SK-N-SH (cell line): ENCODE measurements at regions not wholly inside any gene's neighbourhood (a gene's known extent, or its start where the extent isn't known, plus 50 kb on each side); places are given as distances from the start of the nearest gene placed in this dataset.

ENCODE experiments used
- CTCF ChIA-PET: fragments of 300-600, 350-600 bp; formaldehyde crosslinking; extraction: SDS; loops from one replicate; lab custom pipeline; 2021; lab: Yijun Ruan, JAX
- POLR2A ChIA-PET: fragments of 350-600 bp; sonication (Branson Sonifier 250); formaldehyde crosslinking; extraction: SDS; loops from one replicate; lab custom pipeline; 2020; ENCODE audit warnings: antibody characterized with exemption, inconsistent platforms; lab: Yijun Ruan, JAX
- DNase-seq: peaks from one replicate; pipeline ENCODE4 v3.0.0; 2012
- H2AFZ ChIP-seq: fragments of 200-600 bp; sonication (generic); 2 replicates; pipeline ENCODE4 v1.8.1; 2016; ENCODE audit warnings: antibody characterized with exemption, mild to moderate bottlenecking, low read depth
- H3F3A ChIP-seq: fragments of 200-600 bp; sonication (generic); replicated peaks from 2 replicates; pipeline ENCODE3; 2016; ENCODE audit warnings: antibody characterized with exemption, mild to moderate bottlenecking; ENCODE audit not compliant: insufficient read depth
- H3K27ac ChIP-seq, 2 experiments: fragments of 200-500 bp in 1 of 2; fragments of 200-600 bp in 1 of 2; sonication (Bioruptor generic) in 1 of 2; sonication (generic), shearing (Covaris generic) in 1 of 2; 2 replicates each; pipeline versions ENCODE4 v1.5.1 to v1.6.1; 2014 to 2016; ENCODE audit warnings: low read depth in 2 of 2, inconsistent platforms in 1 of 2, low read length in 1 of 2, mild to moderate bottlenecking in 1 of 2, mixed read lengths in 1 of 2
- H3K27me3 ChIP-seq: fragments of 200-600 bp; sonication (generic), shearing (Covaris generic); 2 replicates; pipeline ENCODE4 v1.6.1; 2016; ENCODE audit warnings: mixed run types; ENCODE audit not compliant: insufficient read depth
- H3K36me3 ChIP-seq, 2 experiments: fragments of 200-500 bp in 1 of 2; fragments of 200-600 bp in 1 of 2; sonication (Bioruptor generic) in 1 of 2; sonication (generic) in 1 of 2; replicated peaks in 1 of 2; 2 replicates each; pipeline versions ENCODE3 to v1.5.1; 2014 to 2016; ENCODE audit warnings: low read length in 1 of 2, mild to moderate bottlenecking in 1 of 2; ENCODE audit not compliant: insufficient read depth in 2 of 2, control insufficient read depth in 1 of 2
- H3K4me1 ChIP-seq, 2 experiments: fragments of 200-500 bp in 1 of 2; fragments of 200-600 bp in 1 of 2; sonication (Bioruptor generic) in 1 of 2; sonication (generic), shearing (Covaris generic) in 1 of 2; 2 replicates each; pipeline versions ENCODE4 v1.5.1 to v1.6.1; 2014 to 2016; ENCODE audit warnings: low read depth in 1 of 2, low read length in 1 of 2, mixed run types in 1 of 2; ENCODE audit not compliant: insufficient read depth in 2 of 2, control insufficient read depth in 1 of 2
- H3K4me2 ChIP-seq: fragments of 200-600 bp; sonication (generic), shearing (Covaris generic); 2 replicates; pipeline ENCODE4 v1.6.1; 2017; ENCODE audit warnings: mixed run types
- H3K4me3 ChIP-seq, 2 experiments: fragments of 200-500 bp in 1 of 2; fragments of 200-600 bp in 1 of 2; sonication (Bioruptor generic) in 1 of 2; sonication (generic), shearing (Covaris generic) in 1 of 2; 2 replicates each; pipeline versions ENCODE4 v1.5.1 to v1.8.1; 2014 to 2016; ENCODE audit warnings: low read depth in 2 of 2, inconsistent platforms in 1 of 2, low read length in 1 of 2, mild to moderate bottlenecking in 1 of 2, mixed read lengths in 1 of 2, moderate library complexity in 1 of 2
- H3K79me2 ChIP-seq: fragments of 200-600 bp; sonication (generic); 2 replicates; pipeline ENCODE4 v1.8.1; 2017; ENCODE audit warnings: mild to moderate bottlenecking; ENCODE audit not compliant: insufficient read depth
- H3K9ac ChIP-seq: fragments of 200-600 bp; sonication (generic); 2 replicates; pipeline ENCODE4 v1.6.1; 2017; ENCODE audit warnings: mixed run types
- H3K9me2 ChIP-seq: fragments of 200-600 bp; sonication (generic); 2 replicates; pipeline ENCODE4 v1.6.1; 2017; ENCODE audit warnings: mixed run types
- H3K9me3 ChIP-seq: fragments of 200-600 bp; sonication (generic); 2 replicates; pipeline ENCODE4 v1.6.1; 2017; ENCODE audit warnings: mixed run types, mild to moderate bottlenecking, moderate library complexity
- H4K20me1 ChIP-seq: fragments of 200-600 bp; sonication (generic); 2 replicates; pipeline ENCODE4 v1.6.1; 2017; ENCODE audit warnings: mild to moderate bottlenecking, mixed run types; ENCODE audit not compliant: insufficient read depth
- CHD2 ChIP-seq: fragments of 150-350 bp; IDR thresholded peaks from 2 replicates; pipeline ENCODE4 v1.6.1; 2018; ENCODE audit warnings: low read length; ENCODE audit not compliant: partially characterized antibody
- ELF1 ChIP-seq: IDR thresholded peaks from 2 replicates; pipeline ENCODE4 v1.4.0; 2012
- FOXJ3 ChIP-seq: sonication (generic); formaldehyde crosslinking; IDR thresholded peaks from 2 replicates; pipeline ENCODE4 v1.5.1; 2020; ENCODE audit warnings: mild to moderate bottlenecking, missing genetic modification reagents
- FOXM1 ChIP-seq: IDR thresholded peaks from 2 replicates; pipeline ENCODE4 v1.4.0; 2012; ENCODE audit warnings: low read depth, mild to moderate bottlenecking
- GABPA ChIP-seq: IDR thresholded peaks from 2 replicates; pipeline ENCODE4 v1.4.0; 2012; ENCODE audit warnings: low read depth, mild to moderate bottlenecking
- GATA2 ChIP-seq: sonication (generic); formaldehyde crosslinking; IDR thresholded peaks from 2 replicates; pipeline ENCODE4 v1.5.0; 2020; ENCODE audit warnings: mild to moderate bottlenecking, missing genetic modification reagents
- NFIC ChIP-seq: IDR thresholded peaks from 2 replicates; pipeline ENCODE4 v1.4.0; 2012; ENCODE audit warnings: borderline replicate concordance
- RFX5 ChIP-seq: IDR thresholded peaks from 2 replicates; pipeline ENCODE4 v1.6.1; 2012; ENCODE audit warnings: mild to moderate bottlenecking, improper control_type of control experiment, low read length
- RXRA ChIP-seq: IDR thresholded peaks from 2 replicates; pipeline ENCODE4 v1.4.0; 2012; ENCODE audit warnings: low read depth, mild to moderate bottlenecking, borderline replicate concordance
- TAF1 ChIP-seq: IDR thresholded peaks from 2 replicates; pipeline ENCODE4 v1.6.1; 2012; ENCODE audit warnings: low read depth, mild to moderate bottlenecking, low read length, moderate library complexity, borderline replicate concordance
- TCF12 ChIP-seq: IDR thresholded peaks from 2 replicates; pipeline ENCODE4 v1.4.0; 2012
- USF2 ChIP-seq: fragments of 150-350 bp; IDR thresholded peaks from 2 replicates; pipeline ENCODE4 v1.6.1; 2017; ENCODE audit warnings: antibody characterized with exemption, low read length, low read depth, borderline replicate concordance
- YY1 ChIP-seq: IDR thresholded peaks from 2 replicates; pipeline ENCODE4 v1.4.0; 2012; ENCODE audit warnings: low read depth, mild to moderate bottlenecking
- ZBTB33 ChIP-seq: IDR thresholded peaks from 2 replicates; pipeline ENCODE4 v1.4.0; 2012; ENCODE audit warnings: low read depth, borderline replicate concordance
- WGBS: methylation state at CpG from one replicate; pipeline ENCODE4 v1.1.6; 2017; ENCODE audit warnings: low lambda C conversion rate; 5-methylcytosine and 5-hydroxymethylcytosine counted together
- TF ChIP-seq, protein P1 (sequence below): fragments of 150-350 bp; IDR thresholded peaks from 2 replicates; pipeline ENCODE4 v1.6.1; 2016; ENCODE audit warnings: mild to moderate bottlenecking, low read depth, low read length
- TF ChIP-seq, protein P2 (sequence below): IDR thresholded peaks from 2 replicates; pipeline ENCODE4; 2012
- TF ChIP-seq, protein P3 (sequence below): IDR thresholded peaks from 2 replicates; pipeline ENCODE4 v1.4.0; 2012; ENCODE audit warnings: low read depth, borderline replicate concordance

- H3K4me3 ChIP-seq, result no peak overlapping the region
- no peaks in the 10 kb centered on the region for H3K9me3 ChIP-seq
- H3F3A ChIP-seq, result no peaks in the 10 kb centered on the region
- no peaks in the 10 kb centered on the region; the same call in 1 of the 2 replicates for H3K27me3 ChIP-seq
- no peak for TF ChIP-seq USF2
- no peak for TF ChIP-seq ZBTB33
- TF ChIP-seq TCF12, result no peak
- TF ChIP-seq ELF1, result no peak
- no peak for TF ChIP-seq NFIC
- TF ChIP-seq CHD2, result no peak
- TF ChIP-seq, protein P1, sequence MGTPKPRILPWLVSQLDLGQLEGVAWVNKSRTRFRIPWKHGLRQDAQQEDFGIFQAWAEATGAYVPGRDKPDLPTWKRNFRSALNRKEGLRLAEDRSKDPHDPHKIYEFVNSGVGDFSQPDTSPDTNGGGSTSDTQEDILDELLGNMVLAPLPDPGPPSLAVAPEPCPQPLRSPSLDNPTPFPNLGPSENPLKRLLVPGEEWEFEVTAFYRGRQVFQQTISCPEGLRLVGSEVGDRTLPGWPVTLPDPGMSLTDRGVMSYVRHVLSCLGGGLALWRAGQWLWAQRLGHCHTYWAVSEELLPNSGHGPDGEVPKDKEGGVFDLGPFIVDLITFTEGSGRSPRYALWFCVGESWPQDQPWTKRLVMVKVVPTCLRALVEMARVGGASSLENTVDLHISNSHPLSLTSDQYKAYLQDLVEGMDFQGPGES, result no peak
- TF ChIP-seq YY1, result no peak
- no peak for TF ChIP-seq GABPA
- H3K36me3 ChIP-seq, result no peaks in the 10 kb centered on the region
- DNase-seq, result no peak
- no peak overlapping the region for H3K27ac ChIP-seq
- H3K79me2 ChIP-seq, result no peaks in the 10 kb centered on the region
- CTCF ChIA-PET, result no interaction called here
- no peaks in the 10 kb centered on the region for H3K9me2 ChIP-seq
- H3K4me1 ChIP-seq, result peaks cover 0 to 3% of the 10 kb centered on the region in 2 experiments; a peak in 1 of 4 replicates
- no peak overlapping the region for H3K4me2 ChIP-seq
- no peaks in the 10 kb centered on the region for H4K20me1 ChIP-seq
- no peak overlapping the region for H3K9ac ChIP-seq
- no peak overlapping the region for H2AFZ ChIP-seq
- POLR2A ChIA-PET, result no interaction called here
- 0% methylated on average over 4 of the region's 4 CpGs for WGBS
Observed at GRCh38 chr6:124881898-124882578, 80.2 kb upstream of the RNF217 start.

DNA sequence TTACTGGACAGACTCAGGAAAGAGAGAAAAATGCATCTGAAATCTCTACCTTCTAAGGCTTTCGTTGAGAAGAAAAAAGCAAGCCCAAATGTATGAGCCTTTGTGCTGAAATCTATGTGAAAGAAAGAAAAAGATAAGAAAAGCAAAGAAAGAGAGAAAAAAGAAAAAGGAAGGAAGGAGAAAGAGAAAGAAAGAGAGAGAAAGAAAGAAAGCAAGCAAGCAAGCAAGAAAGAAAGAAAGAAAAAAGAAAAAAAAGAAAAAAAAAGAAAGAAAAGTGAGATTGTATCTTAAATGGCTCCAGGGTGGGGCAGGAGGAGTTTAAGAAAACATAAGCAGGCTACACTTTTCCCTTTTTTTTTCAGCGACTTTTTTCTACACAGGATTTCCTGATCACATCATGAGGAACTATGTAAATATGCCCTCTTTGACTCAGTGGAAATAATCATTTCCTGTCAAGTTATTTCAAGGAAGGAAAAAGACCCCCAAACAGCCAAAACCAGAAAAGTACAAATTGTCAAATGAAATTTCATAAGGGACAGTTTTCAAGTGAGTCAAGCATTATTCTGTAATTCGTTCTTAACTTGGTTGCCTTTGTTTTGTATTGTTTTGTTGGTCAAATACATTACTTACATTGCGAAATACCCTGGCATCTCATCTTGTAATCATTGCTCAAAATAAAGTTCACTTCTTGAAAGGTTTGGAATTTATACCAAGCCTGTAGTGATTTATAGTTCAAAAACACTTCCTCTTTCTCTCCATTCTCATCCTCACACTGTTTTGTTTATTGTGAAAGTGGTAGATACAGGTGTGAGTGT lies 79.5 kb upstream of the RNF217 start:
- Histone ChIP-seq H3F3A (no peaks in the 10 kb centered on the region), H3K36me3 (no peaks in the 10 kb centered on the region), H3K4me1 (peaks cover 0 to 3% of the 10 kb centered on the region in 2 experiments; a peak in 1 of 4 replicates), H3K27me3 (no peaks in the 10 kb centered on the region; the same call in 1 of the 2 replicates), H3K27ac (no peak overlapping the region), H2AFZ (no peak overlapping the region), H3K9ac (no peak overlapping the region), H3K79me2 (no peaks in the 10 kb centered on the region), H4K20me1 (no peaks in the 10 kb centered on the region), H3K9me2 (no peaks in the 10 kb centered on the region), H3K4me3 (no peak overlapping the region), H3K4me2 (no peak overlapping the region), H3K9me3 (no peaks in the 10 kb centered on the region)
- CTCF ChIA-PET, result no interaction called here
- 2% methylated on average over 4 of the region's 4 CpGs for WGBS
- POLR2A ChIA-PET, result no interaction called here
- DNase-seq, result no peak
- TF ChIP-seq GABPA, result no peak
- no peak for TF ChIP-seq RXRA
- TF ChIP-seq GATA2 (CRISPR knock-in tag), result no peak
- no peak for TF ChIP-seq ZBTB33
- TF ChIP-seq NFIC, result no peak
- TF ChIP-seq, protein P2, sequence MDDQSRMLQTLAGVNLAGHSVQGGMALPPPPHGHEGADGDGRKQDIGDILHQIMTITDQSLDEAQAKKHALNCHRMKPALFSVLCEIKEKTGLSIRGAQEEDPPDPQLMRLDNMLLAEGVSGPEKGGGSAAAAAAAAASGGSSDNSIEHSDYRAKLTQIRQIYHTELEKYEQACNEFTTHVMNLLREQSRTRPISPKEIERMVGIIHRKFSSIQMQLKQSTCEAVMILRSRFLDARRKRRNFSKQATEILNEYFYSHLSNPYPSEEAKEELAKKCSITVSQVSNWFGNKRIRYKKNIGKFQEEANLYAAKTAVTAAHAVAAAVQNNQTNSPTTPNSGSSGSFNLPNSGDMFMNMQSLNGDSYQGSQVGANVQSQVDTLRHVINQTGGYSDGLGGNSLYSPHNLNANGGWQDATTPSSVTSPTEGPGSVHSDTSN, result no peak
- TF ChIP-seq, protein P3, sequence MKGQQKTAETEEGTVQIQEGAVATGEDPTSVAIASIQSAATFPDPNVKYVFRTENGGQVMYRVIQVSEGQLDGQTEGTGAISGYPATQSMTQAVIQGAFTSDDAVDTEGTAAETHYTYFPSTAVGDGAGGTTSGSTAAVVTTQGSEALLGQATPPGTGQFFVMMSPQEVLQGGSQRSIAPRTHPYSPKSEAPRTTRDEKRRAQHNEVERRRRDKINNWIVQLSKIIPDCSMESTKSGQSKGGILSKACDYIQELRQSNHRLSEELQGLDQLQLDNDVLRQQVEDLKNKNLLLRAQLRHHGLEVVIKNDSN, result no peak
- TF ChIP-seq RFX5, result no peak
- no peak for TF ChIP-seq CHD2
- TF ChIP-seq FOXM1, result no peak
- TF ChIP-seq TAF1, result no peak
- no peak for TF ChIP-seq YY1
- no peak for TF ChIP-seq FOXJ3 (CRISPR knock-in tag)
